Left lung (tissue), 4 donors: ENCODE measurements at regions not wholly inside any gene's neighbourhood (a gene's known extent, or its start where the extent isn't known, plus 50 kb on each side); places are given as distances from the start of the nearest gene placed in this dataset.

Experiments
- ATAC-seq: fragments of 200-7000 bp; cut with Tn5 transposase; one replicate; pipeline ENCODE4 v1.9.1; 2020; ENCODE audit warnings: moderate library complexity
- DNase-seq, 4 donors: peaks; one replicate each; pipeline ENCODE4 v3.0.0-alpha.2; 2013 to 2020
- H3K27ac ChIP-seq, 2 donors: fragments of 200-600 bp; sonication (generic) in 1 of 2; one replicate each; pipeline versions ENCODE4 v1.5.0 to v1.8.0; 2020 to 2021
- H3K27me3 ChIP-seq, 2 donors: fragments of 200-600 bp; sonication (generic) in 1 of 2; one replicate each; pipeline versions ENCODE4 v1.5.0 to v1.8.0; 2020 to 2021
- H3K36me3 ChIP-seq, 2 donors: fragments of 200-600 bp; sonication (generic) in 1 of 2; one replicate each; pipeline versions ENCODE4 v1.5.0 to v1.8.0; 2020 to 2021
- H3K4me1 ChIP-seq, 2 donors: fragments of 200-600 bp; one replicate each; pipeline ENCODE4 v1.8.0; 2021
- H3K4me3 ChIP-seq, 2 donors: fragments of 200-600 bp; sonication (generic) in 1 of 2; one replicate each; pipeline versions ENCODE4 v1.5.0 to v1.8.0; 2020 to 2021; ENCODE audit warnings: mild to moderate bottlenecking in 1 of 2
- H3K9me3 ChIP-seq, 2 donors: fragments of 200-600 bp; sonication (generic) in 1 of 2; one replicate each; pipeline versions ENCODE4 v1.5.0 to v1.8.0; 2020 to 2021
- CTCF ChIP-seq, 2 donors: fragments of 200-600 bp; sonication (generic) in 1 of 2; IDR thresholded peaks; one replicate each; pipeline versions ENCODE4 v1.5.0 to v1.8.0; 2021; ENCODE audit warnings: antibody characterized with exemption in 2 of 2
- intact Hi-C, 2 donors: fragments of 100-400 bp; cut with DNase I; formaldehyde crosslinking; loops; one replicate each; pipeline versions ENCODE4 v1.11.2 to v1.14.2; 2022
- donor health status: DM: no; HTN: yes; CAD: no.
- donor health status: DM: no; HTN: no; CAD: no.

DNA sequence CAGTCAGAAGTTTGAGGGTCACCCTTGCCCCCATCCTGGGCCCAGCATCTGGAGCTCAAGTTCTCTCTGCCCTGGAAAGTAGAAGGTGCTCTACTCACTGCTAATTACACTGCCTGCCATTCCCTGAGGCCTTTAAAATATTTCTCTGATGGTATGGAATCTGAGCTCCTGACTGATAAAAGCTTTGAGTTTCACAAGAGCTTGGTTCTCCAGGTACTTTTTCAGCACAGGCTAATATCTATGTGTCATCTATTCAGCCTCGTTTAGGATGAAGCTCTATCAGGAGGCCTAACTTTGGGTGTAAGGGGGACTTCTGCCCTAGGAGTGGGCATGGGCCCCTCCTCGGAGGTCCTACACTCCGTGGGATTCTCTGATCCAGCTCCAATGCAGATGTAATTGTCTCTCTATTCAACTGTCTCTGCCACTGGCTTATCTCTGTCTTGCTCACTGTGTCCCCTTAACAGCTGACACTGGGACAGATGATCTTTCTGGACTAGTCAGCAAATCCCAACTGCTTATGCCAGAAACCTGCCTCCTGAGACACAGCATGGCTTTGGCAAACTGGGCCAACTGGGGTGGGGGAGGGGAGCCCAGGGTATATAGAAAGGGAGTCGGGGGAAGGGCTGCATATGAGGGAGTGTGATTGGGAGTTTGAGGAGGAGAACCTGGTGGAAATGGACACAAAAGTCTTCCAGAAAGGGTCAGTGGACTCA is 104.2 kb upstream of the GADD45A start:
- Histone ChIP-seq H3K4me1 (no peaks in the 10 kb centered on the region), H3K4me3 (no peak overlapping the region), H3K27me3 (no peaks in the 10 kb centered on the region), H3K9me3 (no peaks in the 10 kb centered on the region), H3K27ac (no peak overlapping the region), H3K36me3 (no peaks in the 10 kb centered on the region)
- TF ChIP-seq CTCF (IDR thresholded peaks at IDR 0.05), result no peak
- ATAC-seq (no peak), DNase-seq (no peak)
- intact Hi-C loops, result no loop called here

- DNase-seq (no peak), ATAC-seq (no peak)
- Histone ChIP-seq H3K27me3 (no peaks in the 10 kb centered on the region), H3K9me3 (no peaks in the 10 kb centered on the region), H3K4me3 (no peak overlapping the region), H3K4me1 (no peaks in the 10 kb centered on the region), H3K36me3 (no peaks in the 10 kb centered on the region), H3K27ac (no peak overlapping the region)
- intact Hi-C loops, result no loop called here
- no peak for TF ChIP-seq CTCF (IDR thresholded peaks at IDR 0.05)
Measured at GRCh38 chr1:67582625-67583461, 102.2 kb upstream of the GADD45A start.

GRCh38 chr1:67583462-67583950 is 101.5 kb upstream of the GADD45A start:
- H3K9me3 ChIP-seq, result no peaks in the 10 kb centered on the region
- no peak overlapping the region for H3K27ac ChIP-seq
- no peak overlapping the region for H3K4me3 ChIP-seq
- intact Hi-C loops, result no loop called here
- H3K4me1 ChIP-seq, result no peaks in the 10 kb centered on the region
- DNase-seq (no peak), ATAC-seq (no peak)
- H3K36me3 ChIP-seq, result no peaks in the 10 kb centered on the region
- no peaks in the 10 kb centered on the region for H3K27me3 ChIP-seq
- TF ChIP-seq CTCF (IDR thresholded peaks at IDR 0.05), result no peak

- DNase-seq (no peak), ATAC-seq (no peak)
- no peak overlapping the region for H3K27ac ChIP-seq
- H3K27me3 ChIP-seq, result no peaks in the 10 kb centered on the region
- intact Hi-C loops, result no loop called here
- H3K36me3 ChIP-seq, result no peaks in the 10 kb centered on the region
- no peak for TF ChIP-seq CTCF (IDR thresholded peaks at IDR 0.05)
- H3K9me3 ChIP-seq, result no peaks in the 10 kb centered on the region
- no peaks in the 10 kb centered on the region for H3K4me1 ChIP-seq
- H3K4me3 ChIP-seq, result no peak overlapping the region
Measured at GRCh38 chr1:67584938-67585337, 100.1 kb upstream of the GADD45A start.

DNA sequence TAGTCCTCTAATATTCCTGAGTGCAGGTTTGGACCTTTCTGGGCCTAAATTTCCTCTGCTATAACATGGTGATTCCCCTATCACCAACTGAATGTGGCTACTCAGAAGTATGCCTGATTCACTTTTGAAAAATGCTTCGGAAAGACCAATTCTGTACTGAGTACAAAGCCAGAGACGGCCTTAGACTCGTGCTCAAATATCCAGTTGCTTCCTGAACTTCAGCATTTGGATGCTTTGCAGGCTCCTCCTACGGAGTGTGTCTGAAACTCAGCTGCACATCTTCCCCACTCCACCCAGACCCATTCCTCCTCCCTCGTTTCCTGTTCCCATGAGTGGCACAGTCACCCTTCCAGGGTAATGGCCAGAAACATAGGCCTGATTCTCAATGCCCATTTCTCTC is 98.4 kb upstream of the GADD45A start:
- Histone ChIP-seq H3K4me1 (peaks cover 0 to 7% of the 10 kb centered on the region in 2 donors), H3K4me3 (no peak overlapping the region), H3K27me3 (no peaks in the 10 kb centered on the region), H3K27ac (no peak overlapping the region), H3K9me3 (no peaks in the 10 kb centered on the region), H3K36me3 (no peaks in the 10 kb centered on the region)
- intact Hi-C loops, result no loop called here
- DNase-seq (no peak), ATAC-seq (peak; percentile 17)
- no peak for TF ChIP-seq CTCF (IDR thresholded peaks at IDR 0.05)
